GM21619 (cell line): ENCODE measurements at regions not wholly inside any gene's neighbourhood (a gene's known extent, or its start where the extent isn't known, plus 50 kb on each side); places are given as distances from the start of the nearest gene placed in this dataset.

ENCODE experiments used
- ATAC-seq: cut with Tn5 transposase; IDR thresholded peaks from one replicate; pipeline ENCODE4 v1.9.1; 2021; ENCODE audit not compliant: unreplicated experiment

- ATAC-seq = no peak
Observed at GRCh38 chr6:23339268-23339667, 769.9 kb downstream of the HDGFL1 start.

- ATAC-seq = no peak
Observed at GRCh38 chr6:23340271-23340670, 770.9 kb downstream of the HDGFL1 start.

- ATAC-seq = no peak
Observed at GRCh38 chr6:23343610-23344306, 774.4 kb downstream of the HDGFL1 start.

GRCh38 chr6:23348185-23348584, 777.8 kb upstream of the NRSN1 start:
- ATAC-seq = no peak

- no peak for ATAC-seq
Observed at GRCh38 chr6:23349521-23350147, 776.4 kb upstream of the NRSN1 start.

GRCh38 chr6:23350752-23351453, 775.1 kb upstream of the NRSN1 start:
- ATAC-seq = no peak

- ATAC-seq = no peak
Observed at GRCh38 chr6:23354004-23354403, 772.0 kb upstream of the NRSN1 start.

GRCh38 chr6:23357185-23357766, 768.7 kb upstream of the NRSN1 start:
- ATAC-seq = no peak

GRCh38 chr6:23365732-23366131, 760.3 kb upstream of the NRSN1 start:
- ATAC-seq = no peak

GRCh38 chr6:23367311-23367710, 758.7 kb upstream of the NRSN1 start:
- no peak for ATAC-seq

GRCh38 chr6:23368557-23368956, 757.5 kb upstream of the NRSN1 start:
- no peak for ATAC-seq

- no peak for ATAC-seq
Observed at GRCh38 chr6:23370051-23370450, 756.0 kb upstream of the NRSN1 start.

- ATAC-seq = no peak
Observed at GRCh38 chr6:23371132-23371915, 754.7 kb upstream of the NRSN1 start.

GRCh38 chr6:23377830-23378229, 748.2 kb upstream of the NRSN1 start:
- no peak for ATAC-seq

GRCh38 chr6:23380465-23380864, 745.5 kb upstream of the NRSN1 start:
- no peak for ATAC-seq

- ATAC-seq = no peak
Observed at GRCh38 chr6:23388086-23388783, 737.8 kb upstream of the NRSN1 start.

- no peak for ATAC-seq
Observed at GRCh38 chr6:23389386-23389785, 736.6 kb upstream of the NRSN1 start.

- ATAC-seq = no peak
Observed at GRCh38 chr6:23390221-23390620, 735.8 kb upstream of the NRSN1 start.

GRCh38 chr6:23394681-23395080, 731.3 kb upstream of the NRSN1 start:
- no peak for ATAC-seq

GRCh38 chr6:23395381-23395780, 730.6 kb upstream of the NRSN1 start:
- ATAC-seq = no peak
